K562 (cell line): ENCODE measurements at regions not wholly inside any gene's neighbourhood (a gene's known extent, or its start where the extent isn't known, plus 50 kb on each side); places are given as distances from the start of the nearest gene placed in this dataset.
"Not testable (repeated sequence)": the region's sequence is repeated elsewhere in the genome, so short reads cannot be mapped to it uniquely, and the experiment has no call there.

Source experiments
- ATAC-seq: fragments of 200-7000 bp; cut with Tn5 transposase; 3 replicates; pipeline ENCODE4 v1.9.1; 2020; ENCODE audit warnings: moderate library complexity
- BruUV-seq: library from RNA; stranded (reverse); fragments of 400-500 nt; replicated peaks from 2 replicates; lab custom pipeline; 2021; lab: Mats Ljungman, UMichigan
- CTCF ChIA-PET: fragments of 300-600 bp; formaldehyde crosslinking; extraction: SDS; loops from one replicate; lab custom pipeline; 2021; ENCODE audit warnings: low intra/inter-chr PET ratio; lab: Yijun Ruan, JAX
- POLR2A ChIA-PET: fragments of 300-600, 350-650 bp; sonication (Branson Sonifier 250); formaldehyde crosslinking; extraction: SDS; loops from one replicate; lab custom pipeline; 2021; ENCODE audit warnings: antibody characterized with exemption, inconsistent platforms; lab: Yijun Ruan, JAX
- DNase-seq, 4 experiments: peaks; one replicate each; pipeline versions ENCODE4 v3.0.0 to v3.0.0-alpha.2; 2011 to 2018; ENCODE audit warnings: low spot score in 3 of 4, mixed read lengths in 3 of 4; ENCODE audit errors: extremely low read depth in 1 of 4
- FAIRE-seq: peaks from 2 replicates; lab custom pipeline; 2011; peaks lifted over from hg19 to GRCh38; lab: Jason Lieb, UNC
- H2AFZ ChIP-seq: 2 replicates; pipeline ENCODE4 v1.6.0; 2011; ENCODE audit warnings: low read depth, low read length, control low read depth, inconsistent platforms
- H3K27ac ChIP-seq: fragments of 200-600 bp; 3 replicates; pipeline ENCODE4 v1.8.0; 2011; ENCODE audit warnings: low read depth, mild to moderate bottlenecking, control low read depth, inconsistent platforms, low read length, moderate library complexity, mixed read lengths; ENCODE audit errors: extremely low read depth
- H3K27me3 ChIP-seq, 2 experiments: fragments of 300-600 bp in 1 of 2; 2 replicates in 1 of 2; 3 replicates in 1 of 2; pipeline versions ENCODE4 v1.6.0 to v1.8.0; 2011; ENCODE audit warnings: inconsistent platforms in 2 of 2, low read length in 2 of 2, mild to moderate bottlenecking in 1 of 2, mixed read lengths in 1 of 2, moderate library complexity in 1 of 2; ENCODE audit not compliant: control insufficient read depth in 2 of 2, insufficient read depth in 2 of 2
- H3K36me3 ChIP-seq: fragments of 300-600 bp; 3 replicates; pipeline ENCODE4 v1.8.0; 2011; ENCODE audit warnings: mild to moderate bottlenecking, low read length, inconsistent platforms; ENCODE audit not compliant: control insufficient read depth, insufficient read depth
- H3K4me1 ChIP-seq, 2 experiments: fragments of 200-600 bp in 1 of 2; replicated peaks in 1 of 2; 2 replicates in 1 of 2; 3 replicates in 1 of 2; pipeline versions ENCODE4 v1.5.1 to v1.8.0; 2011; ENCODE audit warnings: inconsistent platforms in 2 of 2, low read length in 2 of 2, mild to moderate bottlenecking in 1 of 2, mixed read lengths in 1 of 2, moderate library complexity in 1 of 2; ENCODE audit not compliant: control insufficient read depth in 2 of 2, insufficient read depth in 2 of 2
- H3K4me2 ChIP-seq: 2 replicates; pipeline ENCODE4 v1.6.1; 2011; ENCODE audit warnings: low read length, control low read depth, inconsistent platforms, mixed read lengths; ENCODE audit not compliant: insufficient read depth
- H3K4me3 ChIP-seq: fragments of 200-600 bp; sonication (generic), shearing (Covaris generic); 2 replicates; pipeline ENCODE4 v1.5.1; 2016; ENCODE audit warnings: control low read depth, inconsistent platforms
- H3K79me2 ChIP-seq: fragments of 200-600 bp; 3 replicates; pipeline ENCODE4 v1.8.0; 2011; ENCODE audit warnings: low read length, inconsistent platforms; ENCODE audit not compliant: control insufficient read depth, insufficient read depth
- H3K9ac ChIP-seq, 2 experiments: 2 replicates each; pipeline versions ENCODE4 v1.6.0 to v1.6.1; 2011; ENCODE audit warnings: low read depth in 2 of 2, low read length in 2 of 2, control low read depth in 1 of 2, inconsistent platforms in 1 of 2, mild to moderate bottlenecking in 1 of 2, mixed read lengths in 1 of 2; ENCODE audit not compliant: insufficient read depth in 1 of 2
- H3K9me1 ChIP-seq: one replicate; pipeline ENCODE4 v1.6.0; 2011; ENCODE audit warnings: inconsistent platforms, mild to moderate bottlenecking, low read length, moderate library complexity; ENCODE audit not compliant: control insufficient read depth, insufficient read depth
- H3K9me3 ChIP-seq: replicated peaks from 2 replicates; pipeline ENCODE4 v1.5.1; 2011; ENCODE audit warnings: low read depth, low read length, inconsistent platforms; ENCODE audit not compliant: control insufficient read depth, insufficient read depth
- H4K20me1 ChIP-seq: replicated peaks from 2 replicates; pipeline ENCODE4 v1.6.1; 2011; ENCODE audit warnings: low read length, inconsistent platforms, mixed read lengths; ENCODE audit not compliant: control insufficient read depth, insufficient read depth
- BCOR ChIP-seq: fragments of 450-650 bp; IDR thresholded peaks from 2 replicates; pipeline ENCODE4 v1.6.1; 2016
- DACH1 ChIP-seq: fragments of 450-650 bp; IDR thresholded peaks from 2 replicates; pipeline ENCODE4 v1.6.1; 2018; ENCODE audit not compliant: partially characterized antibody
- ESRRA ChIP-seq: fragments of 450-650 bp; IDR thresholded peaks from 2 replicates; pipeline ENCODE4 v1.6.1; 2014; ENCODE audit warnings: low read depth, mild to moderate bottlenecking, moderate library complexity, borderline replicate concordance
- JUNB ChIP-seq: fragments of 450-650 bp; formaldehyde crosslinking; conservative IDR thresholded peaks from 2 replicates; pipeline ENCODE4 v1.4.0; 2020; ENCODE audit warnings: mild to moderate bottlenecking
- KDM1A ChIP-seq, 2 experiments: fragments of 450-650 bp; IDR thresholded peaks; 2 replicates each; pipeline ENCODE4 v1.6.1; 2016; ENCODE audit warnings: mild to moderate bottlenecking in 2 of 2
- MEF2A ChIP-seq: IDR thresholded peaks from 2 replicates; pipeline ENCODE4 v1.6.1; 2011; ENCODE audit warnings: low read depth, mild to moderate bottlenecking, low read length, moderate library complexity; ENCODE audit not compliant: control insufficient read depth
- MTA3 ChIP-seq: fragments of 450-650 bp; formaldehyde crosslinking; IDR thresholded peaks from 2 replicates; pipeline ENCODE4 v1.6.1; 2017; ENCODE audit warnings: mild to moderate bottlenecking, borderline replicate concordance
- PTTG1 ChIP-seq: fragments of 450-650 bp; IDR thresholded peaks from 2 replicates; pipeline ENCODE4 v1.6.1; 2016; ENCODE audit warnings: low read depth, mild to moderate bottlenecking, missing genetic modification characterization, missing compliant biosample characterization
- RBM25 ChIP-seq: fragments of 200-400 bp; formaldehyde crosslinking; IDR thresholded peaks from 2 replicates; pipeline ENCODE4 v1.6.1; 2018; ENCODE audit warnings: low read length, low read depth, moderate library complexity; ENCODE audit not compliant: severe bottlenecking
- RNF2 ChIP-seq: sonication (generic); IDR thresholded peaks from 2 replicates; pipeline ENCODE4 v1.6.1; 2016
- TAF15 ChIP-seq: fragments of 200-400 bp; formaldehyde crosslinking; IDR thresholded peaks from 2 replicates; pipeline ENCODE4 v1.6.1; 2017; ENCODE audit warnings: mild to moderate bottlenecking, low read depth, low read length, moderate library complexity
- TRIM28 ChIP-seq: fragments of 450-650 bp; IDR thresholded peaks from 2 replicates; pipeline ENCODE4 v1.6.1; 2017
- ZBTB11 ChIP-seq, 3 experiments: fragments of 200-800 bp in 1 of 3; fragments of 250-450 bp in 1 of 3; fragments of 450-650 bp in 1 of 3; sonication (Bioruptor Pico) in 1 of 3; sonication (Bioruptor generic) in 1 of 3; formaldehyde crosslinking in 1 of 3; IDR thresholded peaks; 2 replicates each; pipeline versions ENCODE4 v1.6.1 to v1.8.0; 2016 to 2022; ENCODE audit warnings: mild to moderate bottlenecking in 2 of 3, missing genetic modification characterization in 2 of 3, missing compliant biosample characterization in 1 of 3, moderate library complexity in 1 of 3
- ZC3H11A ChIP-seq: IDR thresholded peaks from 2 replicates; pipeline ENCODE4 v1.6.1; 2012; ENCODE audit warnings: low read depth, low read length, improper control_type of control experiment
- ZNF146 ChIP-seq: IDR thresholded peaks from one replicate; pipeline ENCODE4 v1.6.1; 2018; ENCODE audit warnings: missing compliant biosample characterization; ENCODE audit not compliant: unreplicated experiment
- WGBS: fragments of 100-300 bp; shearing (Covaris generic); methylation state at CpG from one replicate; pipeline ENCODE4 v1.1.6; 2016; ENCODE audit warnings: low coverage, mixed read lengths; ENCODE audit not compliant: insufficient coverage; ENCODE audit errors: missing lambda C conversion rate; 5-methylcytosine and 5-hydroxymethylcytosine counted together
- in situ Hi-C: fragments of 300-500 bp; cut with MboI; formaldehyde crosslinking; loops from 4 replicates; pipeline ENCODE4 v1.15.0; 2018; ENCODE audit warnings: inconsistent platforms, mixed read lengths
- intact Hi-C: fragments of 100-400 bp; cut with micrococcal nuclease; formaldehyde crosslinking; loops from 2 replicates; pipeline ENCODE4 v1.14.2; 2022

GRCh38 chr1:101123904-101124303, 98.3 kb upstream of the DPH5 start:
- POLR2A ChIA-PET, BruUV-seq: not testable (repeated sequence)

DNA sequence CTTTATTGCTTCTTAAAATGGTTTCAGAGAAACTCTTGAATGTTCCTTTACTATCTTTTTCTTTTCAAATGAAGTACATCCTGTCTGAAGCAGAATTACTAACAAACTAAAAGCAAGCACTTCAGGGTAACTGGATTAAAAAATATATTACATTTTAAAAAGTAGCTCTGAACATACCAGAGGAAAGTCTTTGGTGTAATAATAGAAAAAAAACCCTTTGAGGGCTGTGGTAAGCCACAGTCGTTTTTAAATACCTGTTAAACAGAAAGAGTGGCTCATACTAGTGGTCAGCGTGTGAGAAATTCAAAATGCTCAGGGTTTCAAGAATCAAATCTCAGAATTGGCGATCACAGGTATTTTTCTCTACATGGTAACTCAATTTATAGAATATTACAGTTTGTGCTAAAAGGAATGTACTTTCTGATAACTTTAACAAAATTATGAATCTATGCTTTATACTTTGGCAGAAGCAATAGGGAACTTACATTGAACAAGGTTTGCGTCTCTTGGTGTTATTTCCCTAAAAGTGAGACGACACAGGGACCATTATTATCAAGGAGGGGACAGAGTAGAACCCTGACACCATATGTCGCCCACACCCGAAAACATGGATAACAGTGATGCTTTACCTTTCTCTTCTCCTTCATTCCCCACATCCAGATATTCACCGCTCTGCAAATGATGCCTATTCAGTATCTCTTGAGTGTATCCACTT, 97.0 kb upstream of the DPH5 start:
- intact Hi-C loops: no loop called here
- no TSS peak for BruUV-seq
- no peaks in the 10 kb centered on the region for H3K9me1 ChIP-seq
- H3K79me2 ChIP-seq: no peaks in the 10 kb centered on the region
- no peaks in the 10 kb centered on the region for H3K27me3 ChIP-seq
- DNase-seq: no peak
- H3K9ac ChIP-seq: no peak overlapping the region
- no peak overlapping the region for H2AFZ ChIP-seq
- no peak for FAIRE-seq
- no peaks in the 10 kb centered on the region for H3K9me3 ChIP-seq
- no peak overlapping the region for H3K4me2 ChIP-seq
- no peaks in the 10 kb centered on the region for H3K36me3 ChIP-seq
- no peaks in the 10 kb centered on the region for H4K20me1 ChIP-seq
- H3K4me1 ChIP-seq: peaks cover 0 to 17% of the 10 kb centered on the region in 2 experiments; a peak in 3 of 5 replicates
- 67% methylated on average over 8 of the region's 8 CpGs for WGBS
- ATAC-seq: no peak
- no peak overlapping the region for H3K27ac ChIP-seq
- no peak overlapping the region for H3K4me3 ChIP-seq
- ChIA-PET POLR2A (no interaction called here), CTCF (no interaction called here)
- in situ Hi-C loops: no loop called here
- TF ChIP-seq TRIM28: no peak
- no peak for TF ChIP-seq MTA3
- TF ChIP-seq PTTG1 (tag): no peak
- TF ChIP-seq DACH1: no peak
- TF ChIP-seq ESRRA: no peak
- no peak for TF ChIP-seq JUNB
- no peak for TF ChIP-seq ZBTB11 (CRISPR knock-in tag; IDR thresholded peaks at IDR 0.05)
- no peak for TF ChIP-seq TAF15
- TF ChIP-seq ZC3H11A: no peak
- TF ChIP-seq MEF2A: no peak
- no peak for TF ChIP-seq RNF2

More at GRCh38 chr1:101123904-101124303, 98.3 kb upstream of the DPH5 start:
- H2AFZ ChIP-seq, in situ Hi-C loops, H3K79me2 ChIP-seq, H3K27ac ChIP-seq, H4K20me1 ChIP-seq, H3K9me1 ChIP-seq, H3K4me3 ChIP-seq, H3K36me3 ChIP-seq, FAIRE-seq, DNase-seq, H3K9me3 ChIP-seq, H3K4me2 ChIP-seq, intact Hi-C loops, CTCF ChIA-PET, H3K9ac ChIP-seq, ATAC-seq, H3K27me3 ChIP-seq: not testable (repeated sequence)
- TF ChIP-seq ZNF146 (CRISPR knock-in tag): peak; percentile 76
- TF ChIP-seq BCOR: 0 out of 2 replicates have a peak, but pooled peaks have one; percentile 27
- TF ChIP-seq KDM1A (IDR thresholded peaks at IDR 0.05): peak in 1 of 2 experiments; percentile 17; a peak in 1 of 4 replicates
- peak; percentile 13 for TF ChIP-seq RBM25
- peaks cover 0 to 25% of the 10 kb centered on the region in 2 experiments; a peak in 3 of 5 replicates for H3K4me1 ChIP-seq
- 54% methylated on average over 3 of the region's 4 CpGs for WGBS
